COLO829 (cell line): ENCODE measurements at regions not wholly inside any gene's neighbourhood (a gene's known extent, or its start where the extent isn't known, plus 50 kb on each side); places are given as distances from the start of the nearest gene placed in this dataset.

ENCODE experiments used
- DNase-seq: peaks from one replicate; pipeline ENCODE4 v3.0.0; 2012; ENCODE audit warnings: low spot score

- DNase-seq = peak; percentile 53
Measured at GRCh38 chr11:127226380-127226779, 225.8 kb upstream of the KIRREL3 start.

- no peak for DNase-seq
Measured at GRCh38 chr11:127225619-127226018, 225.0 kb upstream of the KIRREL3 start.

- no peak for DNase-seq
Measured at GRCh38 chr11:127224276-127224675, 223.7 kb upstream of the KIRREL3 start.

- DNase-seq = no peak
Measured at GRCh38 chr11:127223633-127224032, 223.1 kb upstream of the KIRREL3 start.

- DNase-seq = no peak
Measured at GRCh38 chr11:127223026-127223425, 222.5 kb upstream of the KIRREL3 start.

- DNase-seq = no peak
Measured at GRCh38 chr11:127219704-127220103, 219.1 kb upstream of the KIRREL3 start.

- DNase-seq = no peak
Measured at GRCh38 chr11:127218275-127218608, 217.7 kb upstream of the KIRREL3 start.

GRCh38 chr11:127217452-127218274 is 217.1 kb upstream of the KIRREL3 start:
- no peak for DNase-seq

- DNase-seq = no peak
Measured at GRCh38 chr11:127205688-127206217, 205.2 kb upstream of the KIRREL3 start.

GRCh38 chr11:127203490-127203889 is 202.9 kb upstream of the KIRREL3 start:
- DNase-seq = no peak

- no peak for DNase-seq
Measured at GRCh38 chr11:127202105-127202504, 201.5 kb upstream of the KIRREL3 start.

GRCh38 chr11:127199306-127199801 is 198.8 kb upstream of the KIRREL3 start:
- no peak for DNase-seq

- no peak for DNase-seq
Measured at GRCh38 chr11:127195501-127196120, 195.0 kb upstream of the KIRREL3 start.

GRCh38 chr11:127194521-127194920 is 194.0 kb upstream of the KIRREL3 start:
- no peak for DNase-seq

GRCh38 chr11:127193950-127194349 is 193.4 kb upstream of the KIRREL3 start:
- DNase-seq = no peak

- no peak for DNase-seq
Measured at GRCh38 chr11:127191689-127192088, 191.1 kb upstream of the KIRREL3 start.

GRCh38 chr11:127191261-127191660 is 190.7 kb upstream of the KIRREL3 start:
- DNase-seq = no peak

GRCh38 chr11:127182586-127183203 is 182.1 kb upstream of the KIRREL3 start:
- no peak for DNase-seq

GRCh38 chr11:127157225-127157624 is 156.7 kb upstream of the KIRREL3 start:
- no peak for DNase-seq

- DNase-seq = no peak
Measured at GRCh38 chr11:127149410-127149809, 148.8 kb upstream of the KIRREL3 start.

- DNase-seq = no peak
Measured at GRCh38 chr11:127143251-127143650, 142.7 kb upstream of the KIRREL3 start.

- no peak for DNase-seq
Measured at GRCh38 chr11:127138613-127139012, 138.0 kb upstream of the KIRREL3 start.

- DNase-seq = no peak
Measured at GRCh38 chr11:127137771-127138280, 137.3 kb upstream of the KIRREL3 start.
